Colonic mucosa (tissue), 4 donors: ENCODE measurements at regions not wholly inside any gene's neighbourhood (a gene's known extent, or its start where the extent isn't known, plus 50 kb on each side); places are given as distances from the start of the nearest gene placed in this dataset.

Experiments
- DNase-seq: peaks from one replicate; pipeline ENCODE4 v3.0.0-alpha.2; 2020
- H3K27ac ChIP-seq: fragments of 200-600 bp; one replicate; pipeline ENCODE4 v1.8.0; 2021
- H3K27me3 ChIP-seq: fragments of 200-600 bp; one replicate; pipeline ENCODE4 v1.8.0; 2021
- H3K36me3 ChIP-seq: fragments of 200-600 bp; one replicate; pipeline ENCODE4 v1.8.0; 2021
- H3K4me1 ChIP-seq: fragments of 200-600 bp; one replicate; pipeline ENCODE4 v1.8.0; 2021; ENCODE audit warnings: mild to moderate bottlenecking
- H3K4me3 ChIP-seq: fragments of 200-600 bp; one replicate; pipeline ENCODE4 v1.8.0; 2021
- H3K9ac ChIP-seq, 2 donors: one replicate each; pipeline ENCODE4 v1.7.0; 2013; ENCODE audit warnings: control low read depth in 2 of 2, low read depth in 2 of 2, low read length in 2 of 2
- H3K9me3 ChIP-seq: fragments of 200-600 bp; one replicate; pipeline ENCODE4 v1.8.0; 2021
- CTCF ChIP-seq: fragments of 200-600 bp; IDR thresholded peaks from one replicate; pipeline ENCODE4 v1.8.0; 2022; ENCODE audit warnings: antibody characterized with exemption, mild to moderate bottlenecking
- intact Hi-C: fragments of 100-400 bp; cut with DNase I; formaldehyde crosslinking; loops from one replicate; pipeline ENCODE4 v1.14.1; 2022
- donor health status: healthy.
- donor health status: DM: no; HTN: no; CAD: no.
- donor health status: DM: no; HTN: no; CAD: no.

GRCh38 chr22:26766510-26767350 lies 109.3 kb downstream of the MIAT start:
- no peak overlapping the region for H3K4me3 ChIP-seq
- intact Hi-C loops, result no loop called here
- H3K4me1 ChIP-seq, result no peaks in the 10 kb centered on the region
- no peak for TF ChIP-seq CTCF
- H3K36me3 ChIP-seq, result no peaks in the 10 kb centered on the region
- no peak for DNase-seq
- no peaks in the 10 kb centered on the region for H3K27me3 ChIP-seq
- no peak overlapping the region for H3K9ac ChIP-seq
- no peak overlapping the region for H3K27ac ChIP-seq
- H3K9me3 ChIP-seq, result no peaks in the 10 kb centered on the region

- TF ChIP-seq CTCF, result no peak
- H3K9ac ChIP-seq, result no peak overlapping the region
- intact Hi-C loops, result no loop called here
- H3K9me3 ChIP-seq, result no peaks in the 10 kb centered on the region
- H3K36me3 ChIP-seq, result no peaks in the 10 kb centered on the region
- H3K27me3 ChIP-seq, result no peaks in the 10 kb centered on the region
- no peak for DNase-seq
- no peaks in the 10 kb centered on the region for H3K4me1 ChIP-seq
- H3K27ac ChIP-seq, result no peak overlapping the region
- no peak overlapping the region for H3K4me3 ChIP-seq
These were observed 110.2 kb downstream of the MIAT start for GRCh38 chr22:26767351-26768155.

GRCh38 chr22:26768156-26768515 lies 110.7 kb downstream of the MIAT start:
- DNase-seq, result no peak
- no peak overlapping the region for H3K27ac ChIP-seq
- no peak overlapping the region for H3K4me3 ChIP-seq
- no peaks in the 10 kb centered on the region for H3K4me1 ChIP-seq
- no peaks in the 10 kb centered on the region for H3K27me3 ChIP-seq
- H3K9ac ChIP-seq, result no peak overlapping the region
- no peak for TF ChIP-seq CTCF
- H3K36me3 ChIP-seq, result no peaks in the 10 kb centered on the region
- H3K9me3 ChIP-seq, result no peaks in the 10 kb centered on the region
- intact Hi-C loops, result no loop called here

- Histone ChIP-seq H3K36me3 (no peaks in the 10 kb centered on the region), H3K4me1 (no peaks in the 10 kb centered on the region), H3K9me3 (no peaks in the 10 kb centered on the region), H3K27ac (no peak overlapping the region), H3K9ac (no peak overlapping the region), H3K4me3 (no peak overlapping the region), H3K27me3 (no peaks in the 10 kb centered on the region)
- intact Hi-C loops, result no loop called here
- no peak for TF ChIP-seq CTCF
- DNase-seq, result no peak
These were observed 111.6 kb downstream of the MIAT start for GRCh38 chr22:26768952-26769351.

GRCh38 chr22:26769663-26770062 lies 112.3 kb downstream of the MIAT start:
- Histone ChIP-seq H3K27ac (no peak overlapping the region), H3K4me3 (no peak overlapping the region), H3K36me3 (no peaks in the 10 kb centered on the region), H3K9ac (no peak overlapping the region), H3K9me3 (no peaks in the 10 kb centered on the region), H3K27me3 (no peaks in the 10 kb centered on the region), H3K4me1 (no peaks in the 10 kb centered on the region)
- intact Hi-C loops, result no loop called here
- no peak for TF ChIP-seq CTCF
- DNase-seq, result no peak
